Thymus (tissue), 11 donors: ENCODE measurements at regions not wholly inside any gene's neighbourhood (a gene's known extent, or its start where the extent isn't known, plus 50 kb on each side); places are given as distances from the start of the nearest gene placed in this dataset.
"Not testable (repeated sequence)": the region's sequence is repeated elsewhere in the genome, so short reads cannot be mapped to it uniquely, and the experiment has no call there.

ENCODE experiments used
- DNase-seq, 9 donors: peaks; one replicate each; pipeline ENCODE4 v3.0.0-alpha.2; 2013; ENCODE audit warnings: low spot score in 9 of 9, low read depth in 6 of 9, missing footprints in 1 of 9
- H3K27ac ChIP-seq, 2 donors: one replicate each; pipeline ENCODE4 v1.5.1; 2013; ENCODE audit warnings: control low read depth in 1 of 2, low read depth in 1 of 2, low read length in 1 of 2, mild to moderate bottlenecking in 1 of 2, moderate library complexity in 1 of 2
- H3K27me3 ChIP-seq, 2 donors: one replicate each; pipeline ENCODE4 v1.5.1; 2013; ENCODE audit warnings: low read length in 1 of 2; ENCODE audit not compliant: control insufficient read depth in 2 of 2, insufficient read depth in 1 of 2
- H3K36me3 ChIP-seq, 2 donors: one replicate each; pipeline ENCODE4 v1.5.1; 2013; ENCODE audit warnings: low read length in 1 of 2, mild to moderate bottlenecking in 1 of 2, moderate library complexity in 1 of 2; ENCODE audit not compliant: control insufficient read depth in 2 of 2, insufficient read depth in 2 of 2
- H3K4me1 ChIP-seq, 2 donors: one replicate each; pipeline ENCODE4 v1.5.1; 2013; ENCODE audit warnings: low read length in 2 of 2; ENCODE audit not compliant: control insufficient read depth in 2 of 2, insufficient read depth in 2 of 2
- H3K4me3 ChIP-seq, 2 donors: one replicate each; pipeline ENCODE4 v1.5.1; 2013; ENCODE audit warnings: low read length in 2 of 2, control low read depth in 1 of 2, mild to moderate bottlenecking in 1 of 2
- H3K9me3 ChIP-seq, 2 donors: one replicate each; pipeline ENCODE4 v1.5.1; 2013; ENCODE audit warnings: low read length in 1 of 2, mild to moderate bottlenecking in 1 of 2; ENCODE audit not compliant: control insufficient read depth in 2 of 2, insufficient read depth in 1 of 2
- WGBS: extraction: QIAGEN DNeasy Blood & Tissue Kit; methylation state at CpG from one replicate; pipeline ENCODE4 v1.1.7; 2013; 5-methylcytosine and 5-hydroxymethylcytosine counted together
- donor health status: healthy.

- Histone ChIP-seq H3K4me1 (no peaks in the 10 kb centered on the region), H3K27me3 (no peaks in the 10 kb centered on the region), H3K36me3 (no peaks in the 10 kb centered on the region), H3K9me3 (peaks cover 0 to 6% of the 10 kb centered on the region in 2 donors), H3K4me3 (no peak overlapping the region), H3K27ac (no peak overlapping the region)
- 96% methylated on average over 1 of the region's 1 CpG for WGBS
- no peak for DNase-seq
These were observed 185.1 kb upstream of the GALNT15 start for GRCh38 chr3:15989419-15989818.

- not testable (repeated sequence) for H3K9me3 ChIP-seq, H3K4me1 ChIP-seq, H3K27me3 ChIP-seq, H3K27ac ChIP-seq, H3K4me3 ChIP-seq, H3K36me3 ChIP-seq, DNase-seq
- 93% methylated on average over 7 of the region's 7 CpGs for WGBS
These were observed 180.8 kb upstream of the GALNT15 start for GRCh38 chr3:15993660-15994059.

- 97% methylated on average over 17 of the region's 17 CpGs for WGBS
- H3K27me3 ChIP-seq, H3K4me3 ChIP-seq, H3K27ac ChIP-seq, DNase-seq, H3K4me1 ChIP-seq, H3K36me3 ChIP-seq, H3K9me3 ChIP-seq: not testable (repeated sequence)
These were observed 178.0 kb upstream of the GALNT15 start for GRCh38 chr3:15996496-15996895.

- WGBS = 86% methylated on average over 4 of the region's 4 CpGs
- H3K36me3 ChIP-seq = no peaks in the 10 kb centered on the region
These were observed 177.1 kb upstream of the GALNT15 start for GRCh38 chr3:15997274-15997943.

GRCh38 chr3:15998911-15999310 lies 175.6 kb upstream of the GALNT15 start:
- H3K9me3 ChIP-seq = no peaks in the 10 kb centered on the region
- H3K4me3 ChIP-seq = no peak overlapping the region
- no peak overlapping the region for H3K27ac ChIP-seq
- DNase-seq = no peak
- no peaks in the 10 kb centered on the region for H3K36me3 ChIP-seq
- no peaks in the 10 kb centered on the region for H3K4me1 ChIP-seq
- 82% methylated on average over 3 of the region's 3 CpGs for WGBS
- no peaks in the 10 kb centered on the region for H3K27me3 ChIP-seq

More at GRCh38 chr3:15997274-15997943, 177.1 kb upstream of the GALNT15 start:
- no peaks in the 10 kb centered on the region for H3K4me1 ChIP-seq
- H3K27me3 ChIP-seq = no peaks in the 10 kb centered on the region
- no peak overlapping the region for H3K4me3 ChIP-seq
- H3K27ac ChIP-seq = no peak overlapping the region
- no peaks in the 10 kb centered on the region for H3K9me3 ChIP-seq
- no peak for DNase-seq

GRCh38 chr3:16004812-16005211 lies 169.7 kb upstream of the GALNT15 start:
- H3K4me3 ChIP-seq = no peak overlapping the region
- H3K36me3 ChIP-seq = no peaks in the 10 kb centered on the region
- H3K4me1 ChIP-seq = no peaks in the 10 kb centered on the region
- H3K9me3 ChIP-seq = peaks cover 0 to 2% of the 10 kb centered on the region in 2 donors
- no peak overlapping the region for H3K27ac ChIP-seq
- no peak for DNase-seq
- WGBS = 97% methylated on average over 3 of the region's 3 CpGs
- no peaks in the 10 kb centered on the region for H3K27me3 ChIP-seq

GRCh38 chr3:16011376-16011775 lies 163.1 kb upstream of the GALNT15 start:
- WGBS = 95% methylated on average over 4 of the region's 4 CpGs
- no peak overlapping the region for H3K4me3 ChIP-seq
- no peaks in the 10 kb centered on the region for H3K36me3 ChIP-seq
- no peaks in the 10 kb centered on the region for H3K9me3 ChIP-seq
- no peaks in the 10 kb centered on the region for H3K4me1 ChIP-seq
- DNase-seq = no peak
- H3K27me3 ChIP-seq = no peaks in the 10 kb centered on the region
- no peak overlapping the region for H3K27ac ChIP-seq

GRCh38 chr3:16012086-16012485 lies 162.4 kb upstream of the GALNT15 start:
- H3K27ac ChIP-seq = no peak overlapping the region

GRCh38 chr3:16013568-16013967 lies 160.9 kb upstream of the GALNT15 start:
- Histone ChIP-seq H3K36me3 (no peaks in the 10 kb centered on the region), H3K4me1 (no peaks in the 10 kb centered on the region), H3K27ac (no peak overlapping the region), H3K4me3 (no peak overlapping the region), H3K27me3 (no peaks in the 10 kb centered on the region), H3K9me3 (no peaks in the 10 kb centered on the region)
- WGBS = 98% methylated on average over 2 of the region's 2 CpGs
- no peak for DNase-seq

More at GRCh38 chr3:16012086-16012485, 162.4 kb upstream of the GALNT15 start:
- Histone ChIP-seq H3K4me3 (no peak overlapping the region), H3K27me3 (no peaks in the 10 kb centered on the region), H3K4me1 (no peaks in the 10 kb centered on the region), H3K36me3 (no peaks in the 10 kb centered on the region), H3K9me3 (no peaks in the 10 kb centered on the region)
- DNase-seq = no peak
